GM12875 (cell line): ENCODE measurements at regions not wholly inside any gene's neighbourhood (a gene's known extent, or its start where the extent isn't known, plus 50 kb on each side); places are given as distances from the start of the nearest gene placed in this dataset.

Source experiments
- H3K4me3 ChIP-seq: one replicate; pipeline ENCODE4 v1.5.1; 2011; ENCODE audit warnings: low read depth, low read length, control low read depth
- CTCF ChIP-seq: IDR thresholded peaks from 2 replicates; pipeline ENCODE4 v1.5.1; 2011; ENCODE audit warnings: low read depth, mild to moderate bottlenecking, control low read depth, inconsistent platforms, low read length, moderate library complexity, borderline replicate concordance; ENCODE audit not compliant: insufficient read depth

- no peak overlapping the region for H3K4me3 ChIP-seq
- no peak for TF ChIP-seq CTCF
These were observed 453.7 kb downstream of the INSC start for GRCh38 chr11:15568440-15568839.

- H3K4me3 ChIP-seq, result no peak overlapping the region
- TF ChIP-seq CTCF, result no peak
These were observed 454.7 kb downstream of the INSC start for GRCh38 chr11:15569305-15570025.

GRCh38 chr11:15575409-15575808 lies 460.7 kb downstream of the INSC start:
- no peak overlapping the region for H3K4me3 ChIP-seq
- TF ChIP-seq CTCF, result no peak

- no peak for TF ChIP-seq CTCF
- no peak overlapping the region for H3K4me3 ChIP-seq
These were observed 462.0 kb downstream of the INSC start for GRCh38 chr11:15576769-15577168.

- H3K4me3 ChIP-seq, result no peak overlapping the region
- no peak for TF ChIP-seq CTCF
These were observed 462.8 kb downstream of the INSC start for GRCh38 chr11:15577519-15577918.

- no peak for TF ChIP-seq CTCF
- no peak overlapping the region for H3K4me3 ChIP-seq
These were observed 464.7 kb downstream of the INSC start for GRCh38 chr11:15579287-15580001.
